Natural killer cell (primary cell): ENCODE measurements at regions not wholly inside any gene's neighbourhood (a gene's known extent, or its start where the extent isn't known, plus 50 kb on each side); places are given as distances from the start of the nearest gene placed in this dataset.

ENCODE experiments used
- ATAC-seq, 3 donors: fragments of 150-1000 bp in 2 of 3; fragments of 200-7000 bp in 1 of 3; cut with Tn5 transposase; 1 replicate in 1 of 3; 2 replicates in 2 of 3; pipeline ENCODE4 v1.10.0; 2021; ENCODE audit warnings: mild to moderate bottlenecking in 2 of 3, moderate library complexity in 2 of 3
- DNase-seq, 2 donors: peaks; one replicate each; pipeline versions ENCODE4 v3.0.0 to v3.0.0-alpha.2; 2013 to 2021; ENCODE audit warnings: mixed read lengths in 1 of 2
- H3K27ac ChIP-seq: one replicate; pipeline ENCODE4 v1.5.1; 2013; ENCODE audit warnings: mild to moderate bottlenecking, low read length
- H3K27me3 ChIP-seq: one replicate; pipeline ENCODE4 v1.6.1; 2013; ENCODE audit warnings: low read length; ENCODE audit not compliant: control insufficient read depth, insufficient read depth
- H3K36me3 ChIP-seq: one replicate; pipeline ENCODE4 v1.6.1; 2013; ENCODE audit warnings: low read length; ENCODE audit not compliant: control insufficient read depth, insufficient read depth
- H3K4me1 ChIP-seq: one replicate; pipeline ENCODE4 v1.6.1; 2013; ENCODE audit warnings: low read length; ENCODE audit not compliant: control insufficient read depth, insufficient read depth
- H3K4me3 ChIP-seq: one replicate; pipeline ENCODE4 v1.5.1; 2013; ENCODE audit warnings: low read length
- H3K9me3 ChIP-seq: one replicate; pipeline ENCODE4 v1.6.1; 2013; ENCODE audit warnings: low read length; ENCODE audit not compliant: control insufficient read depth, insufficient read depth
- H3K27ac Mint-ChIP-seq, 2 donors: one replicate each; pipeline ENCODE4 v1.8.0; 2022; ENCODE audit warnings: mild to moderate bottlenecking in 2 of 2, mixed read lengths in 2 of 2, moderate library complexity in 1 of 2
- H3K27me3 Mint-ChIP-seq, 2 donors: one replicate each; pipeline ENCODE4 v1.8.0; 2022; ENCODE audit warnings: low read depth in 2 of 2, mixed read lengths in 2 of 2
- H3K36me3 Mint-ChIP-seq: one replicate; pipeline ENCODE4 v1.8.0; 2022; ENCODE audit warnings: mixed read lengths
- H3K4me1 Mint-ChIP-seq, 2 donors: one replicate each; pipeline ENCODE4 v1.8.0; 2022; ENCODE audit warnings: mixed read lengths in 2 of 2
- H3K4me3 Mint-ChIP-seq: one replicate; pipeline ENCODE4 v1.8.0; 2022; ENCODE audit warnings: mild to moderate bottlenecking, moderate library complexity, mixed read lengths
- H3K9me3 Mint-ChIP-seq, 2 donors: one replicate each; pipeline ENCODE4 v1.8.0; 2022; ENCODE audit warnings: mixed read lengths in 2 of 2
- WGBS: methylation state at CpG from one replicate; pipeline ENCODE4 v1.1.7; 2013; ENCODE audit warnings: missing lambda C conversion rate; ENCODE audit not compliant: insufficient coverage; 5-methylcytosine and 5-hydroxymethylcytosine counted together
- intact Hi-C: fragments of 100-400 bp; cut with micrococcal nuclease; formaldehyde crosslinking; loops from one replicate; pipeline ENCODE4 v1.14.2; 2022
- TF ChIP-seq, protein P1 (sequence below): fragments of 200-600 bp; IDR thresholded peaks from one replicate; pipeline ENCODE4 v1.8.0; 2022; ENCODE audit warnings: antibody characterized with exemption

DNA sequence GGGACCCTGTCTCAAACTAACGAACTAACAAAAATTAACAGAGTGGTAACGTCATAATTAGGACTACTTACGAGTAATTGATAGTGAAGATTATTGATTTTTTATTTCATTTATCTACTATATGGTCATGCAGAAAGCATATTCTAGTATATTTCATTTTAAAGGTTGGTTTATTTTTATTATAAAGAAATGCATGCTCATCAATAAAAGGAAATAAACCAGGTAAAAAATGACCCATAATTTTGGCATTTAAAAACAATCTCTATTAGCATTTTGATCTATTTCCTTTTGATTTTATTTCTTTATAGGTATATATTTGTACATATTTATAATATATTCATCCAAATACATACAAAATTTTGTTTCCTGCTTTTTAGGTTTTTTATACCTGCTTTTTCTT lies 401.4 kb upstream of the ID4 start:
- Mint-ChIP-seq H3K4me3 (no peak overlapping the region), H3K36me3 (no peaks in the 10 kb centered on the region), H3K27ac (no peak overlapping the region), H3K4me1 (no peaks in the 10 kb centered on the region), H3K27me3 (no peaks in the 10 kb centered on the region), H3K9me3 (peaks cover 14 to 15% of the 10 kb centered on the region in 2 donors)
- Histone ChIP-seq H3K4me3 (no peak overlapping the region), H3K4me1 (no peaks in the 10 kb centered on the region), H3K27ac (no peak overlapping the region), H3K27me3 (no peaks in the 10 kb centered on the region), H3K36me3 (no peaks in the 10 kb centered on the region), H3K9me3 (no peaks in the 10 kb centered on the region)
- ATAC-seq (no peak), DNase-seq (no peak)
- 80% methylated on average over 1 of the region's 3 CpGs for WGBS
- TF ChIP-seq, protein P1, sequence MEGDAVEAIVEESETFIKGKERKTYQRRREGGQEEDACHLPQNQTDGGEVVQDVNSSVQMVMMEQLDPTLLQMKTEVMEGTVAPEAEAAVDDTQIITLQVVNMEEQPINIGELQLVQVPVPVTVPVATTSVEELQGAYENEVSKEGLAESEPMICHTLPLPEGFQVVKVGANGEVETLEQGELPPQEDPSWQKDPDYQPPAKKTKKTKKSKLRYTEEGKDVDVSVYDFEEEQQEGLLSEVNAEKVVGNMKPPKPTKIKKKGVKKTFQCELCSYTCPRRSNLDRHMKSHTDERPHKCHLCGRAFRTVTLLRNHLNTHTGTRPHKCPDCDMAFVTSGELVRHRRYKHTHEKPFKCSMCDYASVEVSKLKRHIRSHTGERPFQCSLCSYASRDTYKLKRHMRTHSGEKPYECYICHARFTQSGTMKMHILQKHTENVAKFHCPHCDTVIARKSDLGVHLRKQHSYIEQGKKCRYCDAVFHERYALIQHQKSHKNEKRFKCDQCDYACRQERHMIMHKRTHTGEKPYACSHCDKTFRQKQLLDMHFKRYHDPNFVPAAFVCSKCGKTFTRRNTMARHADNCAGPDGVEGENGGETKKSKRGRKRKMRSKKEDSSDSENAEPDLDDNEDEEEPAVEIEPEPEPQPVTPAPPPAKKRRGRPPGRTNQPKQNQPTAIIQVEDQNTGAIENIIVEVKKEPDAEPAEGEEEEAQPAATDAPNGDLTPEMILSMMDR: no peak
- intact Hi-C loops: no loop called here

- H3K27ac Mint-ChIP-seq: no peak overlapping the region
- DNase-seq (no peak), ATAC-seq (no peak)
- H3K4me3 ChIP-seq: no peak overlapping the region
- no peaks in the 10 kb centered on the region for H3K27me3 ChIP-seq
- no peaks in the 10 kb centered on the region for H3K36me3 Mint-ChIP-seq
- no peaks in the 10 kb centered on the region for H3K4me1 ChIP-seq
- intact Hi-C loops: no loop called here
- H3K9me3 ChIP-seq: no peaks in the 10 kb centered on the region
- TF ChIP-seq, protein P1: no peak
- H3K36me3 ChIP-seq: no peaks in the 10 kb centered on the region
- 98% methylated on average over 7 of the region's 8 CpGs for WGBS
- H3K4me3 Mint-ChIP-seq: no peak overlapping the region
- H3K4me1 Mint-ChIP-seq: no peaks in the 10 kb centered on the region
- no peaks in the 10 kb centered on the region for H3K27me3 Mint-ChIP-seq
- no peak overlapping the region for H3K27ac ChIP-seq
- H3K9me3 Mint-ChIP-seq: peaks cover 9 to 10% of the 10 kb centered on the region in 2 donors
These were observed 398.4 kb upstream of the ID4 start for GRCh38 chr6:19438566-19439353.

- intact Hi-C loops: no loop called here
These were observed 396.6 kb upstream of the ID4 start for GRCh38 chr6:19440531-19440930.

More at GRCh38 chr6:19440531-19440930, 396.6 kb upstream of the ID4 start:
- ATAC-seq: no peak
- Mint-ChIP-seq H3K27me3 (no peaks in the 10 kb centered on the region), H3K4me1 (no peaks in the 10 kb centered on the region), H3K36me3 (no peaks in the 10 kb centered on the region), H3K9me3 (peaks cover 14 to 16% of the 10 kb centered on the region in 2 donors), H3K4me3 (no peak overlapping the region), H3K27ac (no peak overlapping the region)
- Histone ChIP-seq H3K36me3 (no peaks in the 10 kb centered on the region), H3K27me3 (no peaks in the 10 kb centered on the region), H3K4me3 (no peak overlapping the region), H3K9me3 (no peaks in the 10 kb centered on the region), H3K27ac (no peak overlapping the region), H3K4me1 (no peaks in the 10 kb centered on the region)
- no peak for DNase-seq
- TF ChIP-seq, protein P1: no peak
- WGBS: 100% methylated on average over 2 of the region's 3 CpGs
